ENCODE measurements at regions not wholly inside any gene's neighbourhood (a gene's known extent, or its start where the extent isn't known, plus 50 kb on each side); places are given as distances from the start of the nearest gene placed in this dataset.

DNA sequence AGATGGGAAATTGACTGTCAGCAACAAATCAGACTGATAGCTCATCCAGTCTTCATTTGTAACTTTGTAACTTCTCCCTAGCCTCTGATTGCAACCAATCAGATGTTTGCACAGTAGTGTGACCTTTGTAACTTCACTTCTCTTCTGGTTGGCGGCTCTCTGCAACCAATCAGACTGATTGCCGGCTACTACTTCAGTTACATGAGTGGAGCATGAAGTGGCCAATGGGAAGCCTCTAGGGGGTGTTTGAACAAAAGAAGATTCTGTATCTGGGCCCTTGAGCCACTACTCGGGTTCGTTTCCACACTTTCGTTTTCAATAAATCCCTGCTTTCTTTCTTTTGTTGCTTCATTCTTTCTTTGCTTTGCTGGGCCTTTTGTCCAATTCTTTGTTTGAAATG is 1285.8 kb downstream of the TECRL start:
- TF ChIP-seq POLR2AphosphoS5 (IDR thresholded peaks at IDR 0.05) (no peak), CTCF (IDR thresholded peaks at IDR 0.05) (no peak)

Data from prostate gland (tissue), 2 donors.